ENCODE measurements at regions not wholly inside any gene's neighbourhood (a gene's known extent, or its start where the extent isn't known, plus 50 kb on each side); places are given as distances from the start of the nearest gene placed in this dataset.

DNA sequence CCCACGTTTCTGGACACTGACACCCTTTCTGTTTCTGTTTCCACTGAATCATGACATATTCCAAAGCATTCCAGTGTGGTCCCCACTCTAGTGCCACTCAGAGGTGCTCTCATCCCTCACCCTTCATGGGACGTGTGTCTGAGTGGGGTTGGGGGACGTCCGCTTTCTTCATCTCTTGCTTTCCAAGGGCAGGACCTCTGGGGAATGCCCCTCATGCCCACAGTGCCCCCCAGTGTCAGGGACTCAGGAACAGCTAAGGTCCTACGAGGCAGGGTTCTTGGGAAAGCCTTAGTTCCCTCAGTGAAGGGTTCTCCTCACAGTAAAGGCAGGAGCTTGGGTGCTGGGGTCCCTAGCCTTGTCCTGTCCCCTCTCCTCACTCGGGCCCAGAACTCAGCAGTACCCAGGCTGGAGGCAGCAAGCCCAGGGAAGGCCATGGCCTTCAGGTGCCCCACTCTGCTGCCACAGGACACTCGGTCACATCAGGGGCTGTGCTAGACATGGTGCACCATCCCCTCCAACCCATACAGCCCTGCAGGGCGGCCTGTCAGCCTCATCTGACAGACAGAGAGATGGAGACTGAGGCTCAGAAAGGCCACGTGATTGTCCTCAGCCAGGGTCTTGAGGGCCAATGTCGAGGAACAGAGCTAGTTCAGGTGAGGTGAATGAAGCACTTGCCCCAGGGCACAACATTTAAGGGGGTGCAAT is 261.0 kb downstream of the TLE3 start:
- TF ChIP-seq, protein P1, sequence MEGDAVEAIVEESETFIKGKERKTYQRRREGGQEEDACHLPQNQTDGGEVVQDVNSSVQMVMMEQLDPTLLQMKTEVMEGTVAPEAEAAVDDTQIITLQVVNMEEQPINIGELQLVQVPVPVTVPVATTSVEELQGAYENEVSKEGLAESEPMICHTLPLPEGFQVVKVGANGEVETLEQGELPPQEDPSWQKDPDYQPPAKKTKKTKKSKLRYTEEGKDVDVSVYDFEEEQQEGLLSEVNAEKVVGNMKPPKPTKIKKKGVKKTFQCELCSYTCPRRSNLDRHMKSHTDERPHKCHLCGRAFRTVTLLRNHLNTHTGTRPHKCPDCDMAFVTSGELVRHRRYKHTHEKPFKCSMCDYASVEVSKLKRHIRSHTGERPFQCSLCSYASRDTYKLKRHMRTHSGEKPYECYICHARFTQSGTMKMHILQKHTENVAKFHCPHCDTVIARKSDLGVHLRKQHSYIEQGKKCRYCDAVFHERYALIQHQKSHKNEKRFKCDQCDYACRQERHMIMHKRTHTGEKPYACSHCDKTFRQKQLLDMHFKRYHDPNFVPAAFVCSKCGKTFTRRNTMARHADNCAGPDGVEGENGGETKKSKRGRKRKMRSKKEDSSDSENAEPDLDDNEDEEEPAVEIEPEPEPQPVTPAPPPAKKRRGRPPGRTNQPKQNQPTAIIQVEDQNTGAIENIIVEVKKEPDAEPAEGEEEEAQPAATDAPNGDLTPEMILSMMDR (IDR thresholded peaks at IDR 0.05; ENCODE audit: low read depth, low read length, poor library complexity, severe bottlenecking): no peak
- TF ChIP-seq EZH2phosphoT487 (IDR thresholded peaks at IDR 0.05; ENCODE audit: borderline replicate concordance, low read length): no peak

Measured in DOHH2 (cell line).